H9 (cell line): ENCODE measurements at regions not wholly inside any gene's neighbourhood (a gene's known extent, or its start where the extent isn't known, plus 50 kb on each side); places are given as distances from the start of the nearest gene placed in this dataset.

Experiments used
- DNase-seq: peaks from one replicate; pipeline ENCODE4 v3.0.0-alpha.2; 2017
- H2AFZ ChIP-seq: one replicate; pipeline ENCODE4 v1.6.1; 2013; ENCODE audit warnings: mild to moderate bottlenecking, low read length, control low read depth, moderate library complexity
- H2AK5ac ChIP-seq: 2 replicates; pipeline ENCODE4 v1.6.1; 2013; ENCODE audit warnings: low read length, control low read depth, mixed read lengths; ENCODE audit not compliant: insufficient read length
- H2BK120ac ChIP-seq: one replicate; pipeline ENCODE4 v1.6.1; 2013; ENCODE audit warnings: low read depth, mild to moderate bottlenecking, low read length, control low read depth, inconsistent platforms; ENCODE audit not compliant: poor library complexity, severe bottlenecking
- H2BK12ac ChIP-seq: 2 replicates; pipeline ENCODE4 v1.6.1; 2013; ENCODE audit warnings: low read length, control low read depth, mixed read lengths, low read depth; ENCODE audit not compliant: insufficient read length
- H2BK15ac ChIP-seq: 2 replicates; pipeline ENCODE4 v1.6.1; 2013; ENCODE audit warnings: low read depth, low read length, control low read depth
- H2BK20ac ChIP-seq: one replicate; pipeline ENCODE4 v1.6.1; 2013; ENCODE audit warnings: low read depth, mild to moderate bottlenecking, low read length, control low read depth, inconsistent platforms; ENCODE audit not compliant: poor library complexity, severe bottlenecking
- H2BK5ac ChIP-seq: 2 replicates; pipeline ENCODE4 v1.6.1; 2013; ENCODE audit warnings: low read length, control low read depth, mixed read lengths; ENCODE audit not compliant: insufficient read length
- H3K14ac ChIP-seq: 2 replicates; pipeline ENCODE4 v1.6.1; 2013; ENCODE audit warnings: low read length, control low read depth; ENCODE audit not compliant: insufficient read depth
- H3K18ac ChIP-seq: 2 replicates; pipeline ENCODE4 v1.6.1; 2013; ENCODE audit warnings: low read depth, mild to moderate bottlenecking, mixed read lengths, low read length, control low read depth; ENCODE audit not compliant: insufficient read length
- H3K23ac ChIP-seq: 2 replicates; pipeline ENCODE4 v1.6.1; 2013; ENCODE audit warnings: low read length, control low read depth, mixed read lengths, low read depth; ENCODE audit not compliant: insufficient read length
- H3K23me2 ChIP-seq: 2 replicates; pipeline ENCODE4 v1.6.1; 2013; ENCODE audit warnings: low read depth, mild to moderate bottlenecking, mixed read lengths, low read length, control low read depth; ENCODE audit not compliant: insufficient read length, poor library complexity, severe bottlenecking
- H3K27ac ChIP-seq: 2 replicates; pipeline ENCODE4 v1.5.1; 2013; ENCODE audit warnings: low read length, control low read depth, mixed read lengths, low read depth; ENCODE audit not compliant: insufficient read length
- H3K27me3 ChIP-seq: 2 replicates; pipeline ENCODE4 v1.6.1; 2013; ENCODE audit warnings: low read length, control low read depth, inconsistent platforms; ENCODE audit not compliant: insufficient read depth
- H3K4ac ChIP-seq: 2 replicates; pipeline ENCODE4 v1.6.1; 2013; ENCODE audit warnings: low read depth, mild to moderate bottlenecking, control low read depth, inconsistent platforms, low read length, moderate library complexity
- H3K4me1 ChIP-seq: 2 replicates; pipeline ENCODE4 v1.6.1; 2013; ENCODE audit warnings: low read length, control low read depth, inconsistent platforms; ENCODE audit not compliant: insufficient read depth
- H3K4me2 ChIP-seq: 2 replicates; pipeline ENCODE4 v1.6.1; 2013; ENCODE audit warnings: low read length, control low read depth, mixed read lengths; ENCODE audit not compliant: insufficient read length, insufficient read depth
- H3K56ac ChIP-seq: 2 replicates; pipeline ENCODE4 v1.6.1; 2013; ENCODE audit warnings: low read depth, mild to moderate bottlenecking, mixed read lengths, low read length, control low read depth; ENCODE audit not compliant: insufficient read length
- H3K79me1 ChIP-seq: 2 replicates; pipeline ENCODE4 v1.6.1; 2013; ENCODE audit warnings: low read depth, mild to moderate bottlenecking, moderate library complexity, low read length, control low read depth, inconsistent platforms; ENCODE audit not compliant: insufficient read depth, poor library complexity, severe bottlenecking
- H3K79me2 ChIP-seq: 2 replicates; pipeline ENCODE4 v1.6.1; 2013; ENCODE audit warnings: low read length, control low read depth, inconsistent platforms; ENCODE audit not compliant: insufficient read depth
- H3K9ac ChIP-seq: 2 replicates; pipeline ENCODE4 v1.6.1; 2013; ENCODE audit warnings: low read length, control low read depth, mixed read lengths; ENCODE audit not compliant: insufficient read length; ENCODE audit errors: extremely low read depth
- H3K9me3 ChIP-seq: one replicate; pipeline ENCODE4 v1.6.1; 2013; ENCODE audit warnings: low read depth, low read length, inconsistent platforms; ENCODE audit not compliant: control insufficient read depth
- H3T11ph ChIP-seq: one replicate; pipeline ENCODE4 v1.6.1; 2013; ENCODE audit warnings: mild to moderate bottlenecking, low read length, control low read depth, inconsistent platforms
- H4K20me1 ChIP-seq: one replicate; pipeline ENCODE4 v1.6.1; 2013; ENCODE audit not compliant: control insufficient read depth, insufficient read length, insufficient read depth
- H4K5ac ChIP-seq: 2 replicates; pipeline ENCODE4 v1.6.1; 2013; ENCODE audit warnings: low read depth, mild to moderate bottlenecking, mixed read lengths, low read length, control low read depth; ENCODE audit not compliant: insufficient read length
- H4K8ac ChIP-seq: replicated peaks from 2 replicates; pipeline ENCODE4 v1.6.1; 2013; ENCODE audit warnings: low read length, control low read depth, mixed read lengths, low read depth; ENCODE audit not compliant: insufficient read length
- H4K91ac ChIP-seq: 2 replicates; pipeline ENCODE4 v1.6.1; 2013; ENCODE audit warnings: low read depth, mild to moderate bottlenecking, moderate library complexity, mixed read lengths, low read length, control low read depth; ENCODE audit not compliant: insufficient read length
- H3K27ac Mint-ChIP-seq, 3 experiments: 2 replicates in 2 of 3; 3 replicates in 1 of 3; pipeline ENCODE4 v1.8.0; 2020 to 2021; ENCODE audit warnings: mixed read lengths in 3 of 3, mild to moderate bottlenecking in 1 of 3, moderate library complexity in 1 of 3
- H3K27me3 Mint-ChIP-seq: 2 replicates; pipeline ENCODE4 v1.8.0; 2021; ENCODE audit warnings: low read depth, mild to moderate bottlenecking, moderate library complexity, mixed read lengths
- H3K36me3 Mint-ChIP-seq, 3 experiments: 2 replicates in 2 of 3; 3 replicates in 1 of 3; pipeline ENCODE4 v1.8.0; 2020 to 2021; ENCODE audit warnings: low read depth in 3 of 3, mixed read lengths in 3 of 3; ENCODE audit not compliant: insufficient read depth in 1 of 3
- H3K4me1 Mint-ChIP-seq, 2 experiments: 2 replicates each; pipeline ENCODE4 v1.8.0; 2020; ENCODE audit warnings: mixed read lengths in 2 of 2
- H3K4me3 Mint-ChIP-seq, 2 experiments: 2 replicates in 1 of 2; 3 replicates in 1 of 2; pipeline ENCODE4 v1.8.0; 2020 to 2021; ENCODE audit warnings: mild to moderate bottlenecking in 2 of 2, mixed read lengths in 2 of 2, moderate library complexity in 1 of 2
- H3K9me3 Mint-ChIP-seq, 2 experiments: 2 replicates in 1 of 2; 3 replicates in 1 of 2; pipeline ENCODE4 v1.8.0; 2020; ENCODE audit warnings: mild to moderate bottlenecking in 2 of 2, mixed read lengths in 2 of 2, moderate library complexity in 1 of 2
- WGBS: extraction: QIAGEN DNeasy Blood & Tissue Kit; methylation state at CpG from one replicate; pipeline ENCODE4 v1.1.7; 2013; ENCODE audit warnings: missing lambda C conversion rate, low lambda C conversion rate, mixed read lengths; ENCODE audit not compliant: insufficient read length; ENCODE audit errors: extremely low coverage; 5-methylcytosine and 5-hydroxymethylcytosine counted together
- TF ChIP-seq, protein P1 (sequence below): fragments of 200-600 bp; sonication (generic); conservative IDR thresholded peaks from 3 replicates; pipeline ENCODE4 v1.8.0; 2021; ENCODE audit warnings: antibody characterized with exemption, mild to moderate bottlenecking

- no peak overlapping the region for H4K91ac ChIP-seq
- H3K4me1 ChIP-seq, result no peaks in the 10 kb centered on the region; the same call in 1 of the 2 replicates
- no peaks in the 10 kb centered on the region for H3K9me3 ChIP-seq
- H3K9ac ChIP-seq, result no peak overlapping the region
- no peak overlapping the region for H3K4ac ChIP-seq
- no peaks in the 10 kb centered on the region for H3K36me3 Mint-ChIP-seq
- no peak overlapping the region for H3K18ac ChIP-seq
- H3K27ac ChIP-seq, result no peak overlapping the region
- H2BK20ac ChIP-seq, result no peak overlapping the region
- peaks cover 6% of the 10 kb centered on the region for H3K27me3 Mint-ChIP-seq
- H4K8ac ChIP-seq, result no peak overlapping the region
- H2AFZ ChIP-seq, result no peak overlapping the region
- no peak for DNase-seq
- TF ChIP-seq, protein P1, sequence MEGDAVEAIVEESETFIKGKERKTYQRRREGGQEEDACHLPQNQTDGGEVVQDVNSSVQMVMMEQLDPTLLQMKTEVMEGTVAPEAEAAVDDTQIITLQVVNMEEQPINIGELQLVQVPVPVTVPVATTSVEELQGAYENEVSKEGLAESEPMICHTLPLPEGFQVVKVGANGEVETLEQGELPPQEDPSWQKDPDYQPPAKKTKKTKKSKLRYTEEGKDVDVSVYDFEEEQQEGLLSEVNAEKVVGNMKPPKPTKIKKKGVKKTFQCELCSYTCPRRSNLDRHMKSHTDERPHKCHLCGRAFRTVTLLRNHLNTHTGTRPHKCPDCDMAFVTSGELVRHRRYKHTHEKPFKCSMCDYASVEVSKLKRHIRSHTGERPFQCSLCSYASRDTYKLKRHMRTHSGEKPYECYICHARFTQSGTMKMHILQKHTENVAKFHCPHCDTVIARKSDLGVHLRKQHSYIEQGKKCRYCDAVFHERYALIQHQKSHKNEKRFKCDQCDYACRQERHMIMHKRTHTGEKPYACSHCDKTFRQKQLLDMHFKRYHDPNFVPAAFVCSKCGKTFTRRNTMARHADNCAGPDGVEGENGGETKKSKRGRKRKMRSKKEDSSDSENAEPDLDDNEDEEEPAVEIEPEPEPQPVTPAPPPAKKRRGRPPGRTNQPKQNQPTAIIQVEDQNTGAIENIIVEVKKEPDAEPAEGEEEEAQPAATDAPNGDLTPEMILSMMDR, result no peak
- H2BK120ac ChIP-seq, result no peak overlapping the region
- H3K23ac ChIP-seq, result no peak overlapping the region
- H4K5ac ChIP-seq, result no peak overlapping the region
- H4K20me1 ChIP-seq, result no peaks in the 10 kb centered on the region
- no peak overlapping the region for H3K27ac Mint-ChIP-seq
- no peaks in the 10 kb centered on the region for H3K27me3 ChIP-seq
- no CpG with 5 or more reads among the region's 6 CpGs for WGBS
- no peak overlapping the region for H2BK12ac ChIP-seq
- no peak overlapping the region for H3K14ac ChIP-seq
- peaks cover 0 to 7% of the 10 kb centered on the region in 2 experiments; a peak in 2 of 4 replicates for H3K4me1 Mint-ChIP-seq
- H3K79me1 ChIP-seq, result no peaks in the 10 kb centered on the region
- H3K79me2 ChIP-seq, result no peaks in the 10 kb centered on the region
- no peak overlapping the region for H2AK5ac ChIP-seq
- no peaks in the 10 kb centered on the region for H3K23me2 ChIP-seq
- no peak overlapping the region for H2BK15ac ChIP-seq
- H3K56ac ChIP-seq, result no peak overlapping the region
- no peak overlapping the region for H3T11ph ChIP-seq
- no peaks in the 10 kb centered on the region for H3K9me3 Mint-ChIP-seq
- H3K4me3 Mint-ChIP-seq, result no peak overlapping the region
- no peak overlapping the region for H3K4me2 ChIP-seq
- no peak overlapping the region for H2BK5ac ChIP-seq
Observed at GRCh38 chr2:118670838-118671237, 176.6 kb downstream of the EN1 start.
